ENCODE measurements at regions not wholly inside any gene's neighbourhood (a gene's known extent, or its start where the extent isn't known, plus 50 kb on each side); places are given as distances from the start of the nearest gene placed in this dataset.
A peak's percentile ranks its signal among the peaks of the same experiment; 100 is the strongest.

DNA sequence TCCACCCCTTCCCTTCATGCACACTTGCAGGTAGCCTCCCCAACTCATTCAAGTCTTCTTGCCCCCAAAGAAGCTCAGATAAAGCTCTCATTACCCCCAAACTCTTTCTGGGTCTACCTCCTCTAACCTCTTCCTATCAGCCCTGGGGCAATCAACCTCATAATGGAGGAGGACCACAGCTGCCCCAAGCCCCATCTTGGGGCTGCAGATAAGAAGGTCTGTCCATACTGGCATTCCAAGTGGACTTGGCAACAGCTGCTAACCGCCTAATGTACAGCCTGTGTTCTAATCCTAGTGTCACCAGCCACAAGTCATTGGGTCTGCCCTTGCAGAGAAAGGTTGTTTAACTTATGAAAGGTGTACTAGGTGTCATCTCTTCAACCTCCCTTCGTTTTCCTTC lies 107.4 kb upstream of the ADGRF1 start:
- DNase-seq (ENCODE audit: low spot score), result no peak

DNA sequence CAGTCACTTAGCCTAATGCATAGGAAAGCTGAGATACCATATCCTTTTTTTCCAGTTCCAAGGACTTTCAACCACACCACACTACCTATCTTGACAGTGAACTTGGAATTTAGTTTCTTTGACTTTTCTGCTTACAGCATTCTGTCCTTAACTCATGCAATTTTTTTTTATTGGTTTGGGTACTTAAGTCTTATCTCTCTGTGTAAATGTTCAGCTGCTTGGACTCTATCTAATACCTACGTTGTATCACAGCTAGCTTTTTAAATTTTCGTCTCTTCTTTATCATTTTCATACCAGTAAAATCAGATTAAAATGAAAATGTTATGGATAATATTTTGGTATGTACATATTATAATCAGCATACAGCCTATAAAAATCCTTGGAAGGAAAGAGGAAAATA lies 106.9 kb upstream of the ADGRF1 start:
- no peak for DNase-seq (ENCODE audit: low spot score)

DNA sequence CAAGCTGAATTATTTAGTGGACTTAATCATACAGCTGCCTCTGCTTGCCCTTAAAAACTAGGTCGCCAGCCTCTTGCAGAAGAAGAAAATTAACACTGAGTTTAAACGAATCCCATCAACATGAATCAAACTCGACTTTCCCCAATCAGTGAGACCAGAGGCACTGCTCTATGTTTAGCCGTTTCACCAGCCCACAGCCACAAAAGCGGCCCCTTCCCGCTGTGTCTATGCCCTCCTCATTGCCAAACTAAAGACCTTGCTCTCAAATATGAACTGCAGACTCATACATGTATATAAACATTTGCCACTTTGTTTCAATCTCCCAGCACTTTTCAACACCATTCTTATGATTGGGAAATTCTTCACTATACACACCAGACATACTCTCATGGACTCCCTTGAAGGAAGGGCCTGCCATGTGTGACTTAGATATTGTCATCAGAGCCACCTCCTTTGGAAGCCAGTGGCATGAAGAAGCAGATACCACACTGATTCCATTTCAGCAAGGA lies 105.8 kb upstream of the ADGRF1 start:
- no peak for DNase-seq (ENCODE audit: low spot score)

DNA sequence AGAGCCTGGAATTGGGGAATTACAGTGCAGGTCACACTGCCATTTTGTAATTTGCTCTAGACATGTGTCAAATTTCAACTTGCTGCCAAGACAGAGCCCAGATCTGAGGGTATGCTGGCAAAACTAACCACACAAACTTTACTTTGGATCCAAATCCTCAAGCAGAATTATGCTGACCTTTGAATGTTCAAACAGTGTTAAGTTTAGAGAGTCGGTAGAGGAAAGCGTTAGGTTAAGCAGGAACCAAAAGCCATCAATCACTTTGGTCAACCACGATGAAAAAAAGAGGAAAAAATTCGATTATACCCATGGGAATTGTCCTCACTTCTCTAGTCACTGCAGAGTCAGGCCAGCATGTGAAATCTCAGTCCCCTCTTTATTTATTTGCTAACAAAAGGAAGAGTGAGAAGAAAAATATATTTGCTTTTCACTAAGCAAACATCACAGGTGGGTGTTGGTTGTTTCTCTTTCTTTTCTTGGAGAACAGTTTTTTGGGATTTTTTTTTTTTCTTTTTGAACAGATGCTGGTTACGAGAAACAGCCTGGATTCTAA lies 105.1 kb upstream of the ADGRF1 start:
- DNase-seq (ENCODE audit: low spot score), result no peak

DNA sequence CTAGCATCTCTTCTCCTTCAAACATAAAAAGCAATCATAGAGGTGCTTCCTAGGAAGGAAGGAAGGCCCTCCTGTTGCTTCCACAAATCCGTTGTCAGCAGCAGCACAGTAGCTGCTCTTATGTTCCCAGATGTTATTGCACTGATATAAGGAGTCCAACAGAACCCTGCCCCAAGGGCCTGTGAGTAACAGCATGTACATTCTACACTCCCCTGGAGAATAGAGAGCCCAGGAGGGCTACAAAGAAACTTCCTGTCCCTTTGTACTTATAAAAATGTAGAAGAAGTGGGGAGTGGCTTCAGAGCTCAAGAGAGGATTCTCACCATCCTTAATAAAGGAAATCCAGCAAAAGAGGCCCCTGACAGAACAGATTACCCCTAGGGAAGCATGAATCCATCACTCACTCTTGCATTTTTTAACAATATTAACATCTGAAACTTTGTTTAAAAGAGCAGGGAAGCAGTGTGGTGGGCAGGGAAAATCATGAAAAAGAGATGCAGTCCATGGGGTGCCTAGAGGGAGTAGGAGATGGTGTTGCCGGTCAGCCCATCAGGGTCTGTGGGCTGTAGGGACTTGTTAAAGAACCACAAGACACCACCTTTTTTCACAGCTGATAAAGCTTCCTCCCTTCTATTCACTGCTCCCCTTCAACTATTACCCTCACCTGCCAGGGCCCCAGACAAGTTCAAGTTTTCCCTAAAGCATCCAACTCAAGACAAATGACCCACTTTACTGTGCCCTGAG lies 104.5 kb upstream of the ADGRF1 start:
- DNase-seq (ENCODE audit: low spot score), result peak; percentile 80

DNA sequence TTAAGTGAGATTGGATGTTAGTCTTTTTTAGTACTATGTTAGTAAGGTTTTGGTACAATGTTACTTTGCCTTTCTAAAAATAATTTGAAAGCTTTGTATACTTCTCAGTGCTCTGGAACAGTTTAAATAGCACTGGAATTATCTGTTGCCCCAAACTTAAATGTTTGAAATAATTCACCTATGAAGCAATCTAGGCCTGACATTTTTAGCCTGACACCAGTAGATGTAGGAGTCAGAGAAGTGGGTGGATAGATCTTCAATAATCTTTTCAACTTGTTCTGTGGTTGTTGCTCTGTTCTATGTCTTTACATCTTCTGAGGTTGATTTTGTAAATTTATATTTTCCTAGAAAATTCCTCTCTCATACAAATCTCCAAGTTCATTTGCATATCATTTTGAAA lies 103.1 kb upstream of the ADGRF1 start:
- DNase-seq (ENCODE audit: low spot score), result no peak

DNA sequence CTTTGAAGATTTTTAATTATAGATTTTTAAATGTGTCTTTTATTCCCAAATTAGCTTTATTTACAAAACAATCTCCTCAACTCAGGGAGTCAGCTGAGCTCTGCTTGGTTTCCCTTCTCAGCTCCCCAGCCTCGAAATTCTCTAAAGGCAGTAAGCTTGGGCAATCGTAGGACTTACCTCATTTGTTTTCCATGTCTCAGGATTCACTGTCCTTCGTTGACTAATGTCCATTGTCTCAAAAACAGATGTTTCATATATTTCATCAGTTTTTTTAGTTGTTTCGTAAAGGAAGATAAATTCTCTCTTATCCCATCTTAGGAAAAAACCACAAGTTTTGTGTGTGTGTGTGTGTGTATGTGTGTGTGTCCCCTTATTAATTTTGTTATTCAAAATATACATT lies 102.2 kb upstream of the ADGRF1 start:
- no peak for DNase-seq (ENCODE audit: low spot score)

DNA sequence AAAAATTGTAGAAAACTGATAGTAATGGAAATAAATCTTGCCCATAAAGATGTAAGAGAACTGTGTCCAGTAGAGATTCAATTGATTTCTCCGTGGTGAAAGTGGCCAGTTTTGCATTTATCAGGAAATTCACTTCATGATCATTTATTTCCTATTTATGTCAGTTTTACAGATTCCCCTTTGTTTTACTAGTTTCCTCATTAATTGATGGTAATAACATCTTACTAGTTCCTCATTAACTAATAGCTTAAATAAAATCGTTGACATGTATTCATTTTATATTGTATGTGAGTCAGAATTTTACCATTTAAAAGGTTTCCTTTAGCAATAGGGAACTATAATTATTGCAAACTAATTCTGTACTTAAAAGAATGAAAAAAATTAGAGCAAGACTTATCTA lies 99.8 kb upstream of the ADGRF1 start:
- no peak for DNase-seq (ENCODE audit: low spot score)

DNA sequence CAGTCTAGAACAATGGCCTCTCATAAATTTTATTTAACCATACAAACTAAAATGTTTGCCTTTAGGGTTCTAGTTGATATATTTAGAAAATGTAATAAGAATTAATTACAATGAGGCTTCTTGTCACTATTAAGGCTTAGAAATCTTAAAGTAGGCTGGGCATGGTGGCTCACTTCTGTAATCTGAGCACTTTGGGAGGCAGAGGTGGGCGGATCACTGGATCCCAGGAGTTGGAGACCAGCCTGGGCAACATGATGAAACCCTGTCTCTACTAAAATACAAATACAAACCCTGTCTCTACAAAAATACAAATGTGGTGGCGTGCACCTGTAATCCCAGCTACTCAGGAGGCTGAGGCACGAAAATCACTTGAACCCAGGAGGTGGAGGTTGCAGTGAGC lies 99.0 kb upstream of the ADGRF1 start:
- no peak for DNase-seq (ENCODE audit: low spot score)

DNA sequence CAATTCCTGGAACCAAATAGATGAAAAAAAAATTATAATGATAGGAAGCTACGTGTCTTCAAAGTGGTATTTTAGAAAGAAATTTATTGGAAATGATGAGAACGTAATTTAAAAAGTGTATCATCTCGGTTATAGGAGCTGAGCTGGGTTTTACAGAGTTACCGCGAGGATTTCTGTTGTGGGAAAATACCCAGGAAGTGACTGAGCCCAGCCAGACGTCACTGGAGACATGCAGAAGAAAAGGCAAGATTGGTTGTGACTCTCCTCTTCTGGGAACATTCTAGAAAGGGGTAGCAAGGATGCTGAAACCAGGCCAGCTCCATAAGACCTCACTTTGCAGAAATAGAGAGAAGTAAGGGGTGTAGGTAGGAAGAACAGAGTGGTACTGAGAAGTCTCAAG lies 95.9 kb upstream of the ADGRF1 start:
- DNase-seq (ENCODE audit: low spot score), result no peak

DNA sequence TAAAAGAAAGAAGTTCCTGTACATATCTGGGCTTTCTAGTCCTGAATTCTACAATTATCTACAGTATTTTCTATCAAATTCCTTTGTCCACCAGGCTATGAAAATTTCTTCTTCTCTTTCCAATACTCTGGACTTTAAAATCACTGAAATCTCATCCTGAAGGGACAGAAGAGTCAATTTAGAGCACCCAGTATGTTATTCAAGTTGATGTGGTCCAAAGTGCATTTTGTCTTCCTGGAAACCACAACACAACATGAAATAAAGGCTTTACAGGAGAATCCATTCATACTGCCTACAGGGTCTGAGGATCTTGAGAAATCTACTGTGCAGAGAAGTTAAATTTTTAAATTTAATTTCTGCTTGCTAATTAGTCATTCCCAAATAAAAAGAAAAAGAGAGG lies 94.9 kb upstream of the ADGRF1 start:
- no peak for DNase-seq (ENCODE audit: low spot score)

DNA sequence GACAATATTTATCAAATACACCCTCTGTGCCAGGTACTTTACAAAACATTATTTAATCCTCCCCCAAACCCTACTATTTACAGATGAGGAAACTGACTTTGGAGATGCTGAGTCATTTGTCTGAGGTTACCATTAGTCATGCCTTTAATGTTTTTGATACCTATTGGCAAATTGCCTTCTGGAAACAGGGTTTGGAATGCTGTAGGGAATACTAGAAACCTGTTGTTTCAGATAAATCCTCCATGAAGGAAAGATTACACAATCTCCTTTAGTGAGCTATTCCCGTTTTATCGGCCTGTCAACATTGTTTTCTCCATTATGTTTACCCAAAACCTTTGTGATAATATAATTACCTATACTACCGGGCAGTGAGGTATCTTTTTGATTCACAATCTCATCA lies 93.6 kb upstream of the ADGRF1 start:
- DNase-seq (ENCODE audit: low spot score), result peak; percentile 87

DNA sequence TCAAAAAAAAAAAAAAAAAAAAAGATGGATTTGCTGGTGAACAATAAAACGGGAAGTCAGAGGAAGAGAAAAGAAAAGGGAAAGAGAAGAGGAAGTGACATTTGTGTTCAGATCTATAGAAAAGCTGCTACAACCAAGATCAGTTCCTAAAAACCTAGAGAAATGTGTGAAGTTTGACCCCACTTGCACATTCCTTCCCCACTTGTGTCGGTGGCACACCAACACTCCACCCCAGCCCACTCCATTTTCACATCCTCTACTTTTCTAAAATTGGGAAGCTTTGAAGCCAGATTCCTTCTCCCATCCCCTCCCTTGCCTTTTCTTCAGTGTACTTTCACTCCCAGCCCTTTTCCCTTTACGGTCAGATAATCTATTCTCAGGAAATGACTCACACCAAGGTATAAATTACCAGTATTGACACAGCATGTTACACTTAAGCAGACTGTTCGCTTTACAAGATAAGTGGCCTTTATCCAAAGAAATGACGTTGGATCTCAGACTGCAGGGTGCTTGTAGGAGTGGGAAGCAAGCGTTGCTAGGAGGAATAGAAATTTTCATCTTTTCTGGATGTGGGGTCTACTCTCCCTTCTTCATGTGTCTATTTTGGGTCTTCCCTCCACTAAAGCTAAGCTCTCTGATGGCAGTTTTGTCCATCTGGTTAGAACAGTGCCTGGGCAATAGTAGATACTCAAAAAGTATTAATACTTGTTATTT lies 92.5 kb upstream of the ADGRF1 start:
- peak; percentile 99 for DNase-seq (ENCODE audit: low spot score)

DNA sequence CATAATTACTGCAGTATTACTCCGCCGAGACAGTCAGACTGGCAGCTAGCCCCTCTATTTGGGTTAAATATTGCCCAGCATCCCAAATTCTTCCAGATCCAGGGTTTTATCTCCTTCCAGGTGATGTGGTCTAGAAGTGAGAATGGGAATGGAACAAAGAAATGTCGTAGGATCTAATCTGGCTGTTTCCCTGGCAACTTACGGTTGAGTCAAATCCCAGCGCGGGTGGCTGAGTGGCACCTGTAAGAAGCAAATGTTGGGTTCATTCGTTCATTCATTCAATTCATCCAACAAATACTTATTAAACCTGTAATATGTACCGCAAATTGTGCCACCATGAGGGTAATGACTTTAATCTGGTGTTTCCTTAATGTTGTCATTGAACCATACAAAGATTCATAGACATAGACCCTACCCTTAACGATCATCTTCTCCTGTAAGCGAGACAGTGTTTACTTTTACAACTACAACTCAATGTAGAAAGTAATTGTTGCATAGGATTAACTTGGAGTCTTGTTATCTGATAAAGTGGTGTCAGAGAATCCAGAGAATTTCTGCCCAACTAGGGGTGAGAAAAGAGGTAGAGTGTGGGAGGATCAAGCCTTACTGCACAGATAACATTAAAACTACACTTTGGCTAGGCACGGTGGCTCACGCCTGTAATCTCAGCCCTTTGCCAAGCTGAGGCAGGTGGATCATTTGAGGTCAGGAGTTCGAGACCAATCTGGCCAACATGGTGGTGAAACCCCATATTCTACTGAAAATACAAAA lies 91.3 kb upstream of the ADGRF1 start:
- DNase-seq (ENCODE audit: low spot score), result no peak

DNA sequence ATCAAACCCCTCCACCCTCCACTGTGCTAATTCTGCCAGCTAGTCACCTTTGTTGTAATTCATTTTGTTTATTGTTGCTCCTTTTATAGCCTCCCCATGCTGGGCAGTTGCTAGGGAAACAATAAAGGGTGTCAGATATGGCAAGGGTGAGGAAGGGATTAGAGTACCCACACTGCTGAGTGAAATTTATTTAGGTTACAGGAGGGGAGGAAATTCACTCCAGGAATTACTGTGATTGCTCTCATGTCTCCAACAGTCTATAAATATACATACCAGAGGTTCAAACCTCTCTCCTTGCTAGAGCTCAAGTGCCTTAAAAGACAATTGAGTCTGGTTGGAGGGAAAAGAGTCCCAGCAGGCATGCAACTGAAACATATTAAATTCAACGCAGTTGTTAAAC lies 90.6 kb upstream of the ADGRF1 start:
- no peak for DNase-seq (ENCODE audit: low spot score)

DNA sequence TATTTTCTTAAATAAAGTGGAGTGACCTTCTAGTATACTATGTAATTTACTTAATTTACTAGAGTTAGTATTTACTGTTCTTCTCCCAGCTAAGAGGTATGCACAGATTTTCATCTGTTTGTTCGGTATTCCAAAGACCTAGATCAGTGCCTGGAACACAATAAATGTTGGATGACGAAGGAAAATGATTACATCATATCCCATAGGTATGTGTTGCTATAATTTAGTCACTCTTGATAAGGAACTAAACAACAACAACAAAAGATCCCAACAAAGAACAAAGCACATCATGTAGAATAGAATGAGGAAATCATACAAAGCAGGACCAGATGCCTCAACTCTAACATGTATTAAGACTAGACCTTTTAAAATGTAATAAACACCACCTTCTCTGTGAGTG lies 89.6 kb upstream of the ADGRF1 start:
- DNase-seq (ENCODE audit: low spot score), result no peak

DNA sequence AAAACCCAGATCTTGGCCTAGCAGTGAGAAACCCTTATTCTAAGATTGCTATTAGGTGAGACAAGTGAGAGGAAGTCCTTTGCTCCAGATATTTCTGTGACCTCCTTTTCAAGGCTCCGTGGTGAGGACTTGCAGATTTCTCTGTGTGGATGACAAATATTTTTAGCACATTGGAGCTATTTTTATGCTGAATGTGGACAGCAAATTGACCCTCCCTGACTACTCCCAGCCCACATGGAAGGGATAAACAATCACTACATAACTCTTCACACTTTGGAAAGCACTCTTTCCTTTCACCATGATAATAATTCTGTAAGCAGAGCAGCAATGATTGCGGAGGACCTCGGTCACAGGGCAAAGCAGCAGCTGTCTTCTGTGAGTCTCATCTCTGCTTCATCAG lies 88.0 kb upstream of the ADGRF1 start:
- no peak for DNase-seq (ENCODE audit: low spot score)

DNA sequence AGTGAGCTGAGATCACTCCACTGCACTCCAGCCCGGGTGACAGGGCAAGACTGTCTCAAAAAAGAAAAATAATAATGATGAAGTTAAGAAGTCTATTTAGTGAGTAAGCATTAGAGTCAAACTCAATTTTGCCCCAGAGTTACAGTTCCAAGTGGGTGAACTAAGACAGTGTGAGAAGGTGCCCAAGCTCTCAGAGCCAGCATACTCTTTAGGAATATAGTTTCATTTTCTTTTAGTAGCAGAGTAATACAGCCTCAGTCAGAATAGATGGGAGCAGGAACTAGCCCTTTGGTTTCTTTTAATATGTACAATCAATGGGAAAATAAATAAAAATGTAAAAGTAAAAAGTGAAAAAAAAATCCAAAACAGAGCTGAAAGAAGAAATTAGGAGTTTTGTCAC lies 87.0 kb upstream of the ADGRF1 start:
- DNase-seq (ENCODE audit: low spot score), result no peak

DNA sequence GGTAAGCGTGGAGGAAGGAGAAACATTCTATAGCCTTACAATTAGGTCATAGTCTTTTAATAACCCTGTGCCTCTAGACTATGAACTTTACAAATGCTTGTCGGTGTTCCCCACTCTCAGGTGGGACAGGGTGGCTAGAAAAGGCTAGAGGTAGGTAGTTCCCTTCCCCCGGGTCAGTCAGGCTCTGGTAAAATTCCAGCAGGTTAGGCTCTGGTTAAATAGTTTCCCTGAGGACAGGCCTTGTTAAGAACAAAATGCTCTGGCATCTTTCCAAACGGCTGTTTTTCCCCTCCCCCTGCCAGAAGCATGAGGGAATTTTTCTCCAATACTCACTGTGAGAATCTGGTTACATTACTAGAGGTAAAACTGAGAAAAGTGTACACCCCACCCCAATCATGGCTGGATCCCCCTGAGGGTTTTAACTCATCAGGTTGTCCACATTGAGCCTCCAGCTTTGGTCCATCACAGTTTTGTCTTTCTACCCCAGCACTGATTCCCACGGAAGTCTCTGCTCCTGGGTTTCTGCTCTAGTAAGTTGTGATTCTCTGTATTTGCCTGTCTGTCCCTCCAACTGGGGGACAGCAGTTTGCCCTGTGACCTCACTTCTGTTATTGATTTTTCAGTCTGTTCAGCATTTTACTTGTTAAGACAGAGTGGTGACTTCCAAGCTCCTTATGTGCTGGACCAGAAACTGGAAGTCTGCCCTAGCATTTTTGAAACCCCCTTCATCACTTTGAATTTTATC lies 84.7 kb upstream of the ADGRF1 start:
- no peak for DNase-seq (ENCODE audit: low spot score)

DNA sequence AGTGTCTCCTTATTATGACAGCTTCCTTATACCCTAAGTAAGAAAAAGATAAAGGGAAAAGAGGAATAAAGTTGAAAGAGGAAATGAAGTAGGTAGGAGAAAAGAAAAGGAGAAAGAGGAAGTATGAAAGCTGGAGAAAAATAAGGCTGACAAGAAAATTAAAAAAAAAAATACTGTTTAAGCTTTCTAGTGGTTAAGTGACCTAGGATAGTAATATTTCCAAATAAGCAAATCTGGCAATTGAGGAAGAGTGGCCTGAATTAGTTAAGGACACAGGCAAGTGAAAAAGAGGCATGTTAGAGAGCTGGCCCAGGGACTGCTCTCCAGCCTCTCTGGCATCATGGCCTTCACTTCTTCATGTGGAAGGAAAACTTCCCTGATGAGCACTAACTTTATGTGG lies 76.5 kb upstream of the ADGRF1 start:
- DNase-seq (ENCODE audit: low spot score), result no peak

DNA sequence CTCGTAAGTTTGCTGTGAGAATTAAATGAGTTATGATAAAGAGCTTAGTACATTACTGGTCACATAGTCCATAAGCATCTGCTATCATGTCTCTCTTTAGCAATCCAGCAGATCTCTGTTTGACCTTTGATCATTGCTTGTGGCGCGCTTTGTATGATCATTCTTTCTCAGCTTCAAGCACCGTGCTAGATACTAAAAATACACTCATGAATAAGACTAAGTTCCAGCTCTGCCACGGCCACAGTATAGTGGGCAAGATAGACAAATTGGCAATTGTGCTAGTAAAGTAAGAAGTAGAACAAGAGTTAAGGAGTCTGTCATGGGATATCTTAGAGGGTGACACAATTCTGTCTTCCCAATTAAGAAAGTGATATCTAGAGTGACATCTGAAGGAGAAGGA lies 75.2 kb upstream of the ADGRF1 start:
- DNase-seq (ENCODE audit: low spot score), result no peak

DNA sequence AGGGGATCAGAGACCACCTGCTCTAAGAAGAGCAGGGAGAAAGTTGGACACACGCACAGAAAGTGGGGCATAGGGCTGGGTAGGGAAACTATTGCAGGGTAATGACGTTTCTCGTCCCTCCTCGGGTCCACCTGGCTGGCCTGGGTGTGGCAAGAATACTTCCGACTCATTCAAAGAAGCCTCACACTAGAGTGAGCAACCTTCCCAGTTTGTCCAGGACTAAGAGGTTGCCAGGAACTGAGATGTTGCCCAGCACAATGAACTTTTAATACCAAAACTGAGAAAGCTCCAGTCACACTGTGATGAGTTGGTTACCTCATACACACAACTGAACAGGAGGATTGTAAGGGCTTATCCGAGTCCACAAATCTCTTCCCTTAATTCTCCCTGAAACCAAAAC lies 74.5 kb upstream of the ADGRF1 start:
- DNase-seq (ENCODE audit: low spot score), result no peak
